Fibroblast of villous mesenchyme (primary cell): ENCODE measurements at regions not wholly inside any gene's neighbourhood (a gene's known extent, or its start where the extent isn't known, plus 50 kb on each side); places are given as distances from the start of the nearest gene placed in this dataset.
"Not testable (repeated sequence)": the region's sequence is repeated elsewhere in the genome, so short reads cannot be mapped to it uniquely, and the experiment has no call there.

ENCODE experiments used
- DNase-seq: peaks from one replicate; pipeline ENCODE4 v3.0.0-alpha.2; 2010; ENCODE audit warnings: low read depth
- H3K4me3 ChIP-seq: 2 replicates; pipeline ENCODE4 v1.5.1; 2011; ENCODE audit warnings: low read depth, mild to moderate bottlenecking, low read length
- TF ChIP-seq, protein P1 (sequence below): IDR thresholded peaks from 2 replicates; pipeline ENCODE4 v1.5.1; 2012; ENCODE audit warnings: low read depth, mild to moderate bottlenecking, low read length; ENCODE audit not compliant: insufficient read depth

DNA sequence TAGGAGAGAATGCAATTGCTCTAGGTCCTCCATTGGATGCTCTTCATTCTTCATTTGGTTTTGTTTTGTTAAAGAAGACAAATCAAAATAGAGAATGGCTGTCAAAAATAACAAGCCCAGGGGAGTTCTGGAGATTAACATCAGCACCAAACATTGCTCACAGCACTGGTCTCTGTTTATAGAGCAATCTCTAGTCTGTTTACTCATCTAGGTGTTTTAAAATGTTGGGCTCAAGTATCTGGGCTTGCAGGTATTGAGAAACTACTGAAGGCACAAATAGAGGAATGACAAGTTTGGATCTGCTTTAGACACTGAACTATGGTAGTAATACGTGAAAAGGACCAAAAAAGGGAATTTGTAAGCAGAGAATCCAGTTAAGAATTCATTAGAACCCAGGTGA, 77.0 kb upstream of the TMC1 start:
- no peak for DNase-seq
- TF ChIP-seq, protein P1, sequence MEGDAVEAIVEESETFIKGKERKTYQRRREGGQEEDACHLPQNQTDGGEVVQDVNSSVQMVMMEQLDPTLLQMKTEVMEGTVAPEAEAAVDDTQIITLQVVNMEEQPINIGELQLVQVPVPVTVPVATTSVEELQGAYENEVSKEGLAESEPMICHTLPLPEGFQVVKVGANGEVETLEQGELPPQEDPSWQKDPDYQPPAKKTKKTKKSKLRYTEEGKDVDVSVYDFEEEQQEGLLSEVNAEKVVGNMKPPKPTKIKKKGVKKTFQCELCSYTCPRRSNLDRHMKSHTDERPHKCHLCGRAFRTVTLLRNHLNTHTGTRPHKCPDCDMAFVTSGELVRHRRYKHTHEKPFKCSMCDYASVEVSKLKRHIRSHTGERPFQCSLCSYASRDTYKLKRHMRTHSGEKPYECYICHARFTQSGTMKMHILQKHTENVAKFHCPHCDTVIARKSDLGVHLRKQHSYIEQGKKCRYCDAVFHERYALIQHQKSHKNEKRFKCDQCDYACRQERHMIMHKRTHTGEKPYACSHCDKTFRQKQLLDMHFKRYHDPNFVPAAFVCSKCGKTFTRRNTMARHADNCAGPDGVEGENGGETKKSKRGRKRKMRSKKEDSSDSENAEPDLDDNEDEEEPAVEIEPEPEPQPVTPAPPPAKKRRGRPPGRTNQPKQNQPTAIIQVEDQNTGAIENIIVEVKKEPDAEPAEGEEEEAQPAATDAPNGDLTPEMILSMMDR, result no peak
- no peak overlapping the region for H3K4me3 ChIP-seq

DNA sequence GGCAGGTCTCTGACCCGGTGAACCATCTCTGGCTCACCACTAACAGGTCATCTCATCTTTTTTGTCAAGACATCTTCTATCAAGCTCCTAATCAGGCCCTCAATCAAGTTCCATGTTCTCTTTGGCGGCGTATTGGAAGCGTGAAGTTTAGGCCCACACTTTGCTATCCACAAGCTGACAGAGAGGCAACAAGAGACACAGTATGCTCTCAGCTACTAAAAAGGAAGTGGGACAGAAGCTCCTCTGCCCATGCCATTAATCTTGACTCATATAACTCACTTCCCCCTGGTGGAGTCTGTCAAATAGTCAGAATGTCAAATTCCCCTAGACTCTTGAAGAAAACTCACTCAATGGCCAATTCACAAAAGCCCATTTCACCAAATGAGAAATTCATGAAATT, 77.6 kb upstream of the TMC1 start:
- no peak overlapping the region for H3K4me3 ChIP-seq
- TF ChIP-seq, protein P1, result no peak
- no peak for DNase-seq

DNA sequence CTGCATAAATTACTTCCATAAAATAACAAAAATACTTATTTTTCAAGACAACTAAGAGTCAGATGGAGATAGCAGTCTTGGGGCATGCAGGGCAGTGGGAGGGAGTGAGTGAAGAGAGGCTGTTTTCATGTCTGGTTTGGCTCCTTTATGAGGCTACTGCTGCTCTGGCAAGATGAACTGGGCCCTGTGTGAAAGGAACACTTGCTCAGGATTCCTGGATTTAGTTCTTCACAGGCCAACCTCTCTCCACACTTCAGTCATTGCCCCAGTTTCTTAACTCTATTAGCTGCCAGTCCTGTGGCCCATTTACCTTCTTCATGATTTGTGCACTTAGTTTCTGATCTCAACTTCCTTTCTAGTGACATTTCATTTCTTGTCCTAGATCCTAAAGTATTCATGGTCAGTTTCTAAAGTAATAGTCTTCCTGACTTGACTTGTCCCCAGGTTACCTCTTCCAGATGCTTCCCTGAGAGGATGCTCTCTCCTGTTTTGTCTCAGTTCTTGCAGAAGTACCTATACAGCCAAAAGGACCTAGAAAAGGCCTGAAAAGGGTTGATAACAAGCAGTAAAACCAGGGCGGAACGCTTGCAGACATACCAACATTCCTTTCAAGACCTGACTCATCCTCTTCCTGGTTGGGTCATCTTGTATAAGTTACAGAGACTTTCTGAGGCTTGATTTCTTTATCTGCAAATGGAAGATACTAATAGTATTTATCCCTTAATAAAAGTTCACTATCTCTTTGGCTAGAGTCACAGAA, 77.0 kb upstream of the ZFAND5 start:
- H3K4me3 ChIP-seq, result no peak overlapping the region
- TF ChIP-seq, protein P1, result no peak
- peak; percentile 85 for DNase-seq

DNA sequence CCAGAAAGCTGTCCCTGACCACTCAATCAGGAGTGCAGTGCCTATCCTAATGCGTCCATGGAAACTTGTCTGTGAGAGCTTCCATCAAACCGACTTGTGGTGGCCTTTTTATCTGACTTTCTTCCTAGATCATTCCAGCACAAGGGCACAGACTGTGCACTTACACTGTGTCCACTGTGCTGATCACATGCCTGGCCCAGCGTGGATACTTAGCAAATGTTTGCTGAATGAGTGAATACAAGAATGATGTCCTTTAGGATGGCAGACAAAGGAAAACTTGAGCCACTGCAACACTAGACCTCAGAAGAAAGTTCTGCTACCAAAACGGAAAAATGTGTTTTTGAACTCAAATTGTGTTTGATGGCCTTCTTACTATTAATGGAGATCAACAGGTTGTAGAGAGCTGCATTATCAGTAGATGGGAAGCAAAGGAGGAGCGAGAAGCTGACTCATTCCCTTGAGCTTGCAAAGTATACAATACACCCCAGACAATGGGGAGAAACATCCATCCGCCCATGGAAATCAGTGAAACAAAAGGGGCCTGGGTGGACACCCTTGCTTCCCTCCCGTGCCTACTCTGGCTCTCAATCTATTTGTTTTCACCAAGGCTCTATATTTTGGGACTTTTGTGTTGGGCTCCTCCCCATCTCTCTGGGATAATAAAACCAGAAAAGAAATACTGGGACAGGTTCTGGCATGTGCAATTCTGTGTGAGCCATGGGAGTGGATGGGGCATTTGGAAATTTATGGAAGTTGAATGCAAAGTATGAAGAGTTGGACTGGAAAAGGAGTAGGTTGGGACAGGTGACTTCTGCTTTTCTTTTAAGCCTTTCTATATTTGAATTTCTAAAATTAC, 76.2 kb upstream of the ZFAND5 start:
- DNase-seq, result no peak
- H3K4me3 ChIP-seq, result no peak overlapping the region
- TF ChIP-seq, protein P1, result no peak

DNA sequence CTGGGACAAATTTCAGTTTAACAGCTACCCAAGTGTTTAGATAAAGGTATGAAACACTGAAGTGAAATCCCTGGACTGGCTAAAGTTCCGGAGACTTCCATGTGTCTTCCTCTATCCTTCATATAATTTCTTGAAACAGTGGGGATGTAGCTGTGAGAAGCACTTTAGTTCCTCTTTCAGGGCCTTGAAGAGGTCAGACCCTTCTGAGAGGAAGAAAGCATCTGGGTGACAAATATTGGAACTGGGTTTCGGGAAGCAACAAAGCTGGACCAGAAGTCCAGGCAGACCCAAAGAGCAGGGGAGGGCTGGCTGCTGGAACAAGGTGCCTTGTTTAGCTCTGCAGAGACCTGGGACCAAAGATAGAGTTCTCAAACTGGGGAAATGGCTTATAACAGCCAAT, 75.4 kb upstream of the ZFAND5 start:
- DNase-seq, result no peak
- H3K4me3 ChIP-seq, result no peak overlapping the region
- TF ChIP-seq, protein P1, result no peak

DNA sequence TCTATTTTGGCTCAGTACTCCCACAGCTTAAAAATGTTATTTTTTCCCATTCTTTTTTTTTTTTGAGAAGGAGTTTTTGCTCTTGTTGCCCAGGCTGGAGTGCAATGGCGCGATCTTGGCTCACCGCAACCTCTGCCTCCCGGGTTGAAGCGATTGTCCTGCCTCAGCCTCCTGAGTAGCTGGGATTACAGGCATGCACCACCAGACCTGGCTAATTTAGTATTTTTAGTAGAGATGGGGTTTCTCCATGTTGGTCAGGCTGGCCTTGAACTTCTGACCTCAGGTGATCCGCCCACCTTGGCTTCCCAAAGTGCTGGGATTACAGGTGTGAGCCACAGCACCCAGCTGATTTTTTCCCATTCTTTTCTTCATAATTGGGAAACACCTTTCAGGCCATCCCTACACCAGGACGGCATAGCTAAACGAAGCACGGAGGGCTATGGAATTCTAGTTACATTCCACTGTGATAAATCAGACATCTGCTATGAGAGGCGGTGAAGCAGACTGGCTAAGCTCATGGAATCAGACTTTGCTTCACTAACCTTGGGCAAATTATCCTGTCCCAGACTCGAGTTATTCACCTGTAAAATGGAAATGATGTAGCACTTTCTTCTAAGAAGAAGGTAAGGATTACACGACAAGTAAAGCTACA, 68.7 kb upstream of the ZFAND5 start:
- DNase-seq, result peak; percentile 57
- H3K4me3 ChIP-seq, result not testable (repeated sequence)

DNA sequence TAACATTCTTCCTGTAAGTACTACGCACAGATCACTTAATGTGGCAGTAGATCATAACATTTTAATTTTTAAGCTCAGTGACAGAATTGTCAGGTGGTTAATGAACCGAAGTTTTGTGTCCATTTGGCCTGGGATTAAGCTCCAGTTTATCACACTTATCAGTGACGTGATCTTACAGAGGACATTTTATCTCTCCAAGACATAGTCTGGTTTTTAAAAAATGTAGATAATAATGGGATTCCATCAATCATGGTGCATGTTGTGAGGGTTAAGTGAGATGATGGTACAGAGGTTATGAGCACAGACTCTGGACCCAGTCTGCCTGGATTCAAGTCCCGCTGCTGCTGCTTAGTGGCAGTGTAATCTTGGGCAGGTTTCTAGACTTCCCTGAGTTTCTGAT, 66.0 kb upstream of the ZFAND5 start:
- DNase-seq, result peak; percentile 12
- no peak overlapping the region for H3K4me3 ChIP-seq
- TF ChIP-seq, protein P1, result no peak
